Neuronal stem cell (in vitro differentiated cells): ENCODE measurements at regions not wholly inside any gene's neighbourhood (a gene's known extent, or its start where the extent isn't known, plus 50 kb on each side); places are given as distances from the start of the nearest gene placed in this dataset.

Source experiments
- DNase-seq: peaks from one replicate; pipeline ENCODE4 v3.0.0-alpha.2; 2013; ENCODE audit warnings: low spot score
- H2AFZ ChIP-seq: one replicate; pipeline ENCODE4 v1.6.1; 2013; ENCODE audit warnings: mild to moderate bottlenecking, low read length, inconsistent platforms
- H2AK5ac ChIP-seq: 2 replicates; pipeline ENCODE4 v1.6.1; 2013; ENCODE audit warnings: low read depth, mild to moderate bottlenecking, inconsistent platforms, low read length, moderate library complexity, mixed read lengths
- H2BK120ac ChIP-seq: 2 replicates; pipeline ENCODE4 v1.6.1; 2013; ENCODE audit warnings: low read depth, mild to moderate bottlenecking, inconsistent platforms, low read length, moderate library complexity, mixed read lengths
- H2BK12ac ChIP-seq: one replicate; pipeline ENCODE4 v1.6.1; 2013; ENCODE audit warnings: low read length, inconsistent platforms
- H2BK15ac ChIP-seq: 2 replicates; pipeline ENCODE4 v1.6.1; 2013; ENCODE audit warnings: mild to moderate bottlenecking, low read length, inconsistent platforms, mixed read lengths
- H2BK5ac ChIP-seq: one replicate; pipeline ENCODE4 v1.6.1; 2013; ENCODE audit warnings: inconsistent platforms, mild to moderate bottlenecking, low read length, moderate library complexity
- H3K14ac ChIP-seq: one replicate; pipeline ENCODE4 v1.6.1; 2013; ENCODE audit warnings: low read length, inconsistent platforms
- H3K18ac ChIP-seq: 2 replicates; pipeline ENCODE4 v1.6.1; 2013; ENCODE audit warnings: low read length, inconsistent platforms
- H3K23ac ChIP-seq: 2 replicates; pipeline ENCODE4 v1.6.1; 2013; ENCODE audit warnings: low read depth, mild to moderate bottlenecking, mixed read lengths, low read length, inconsistent platforms; ENCODE audit not compliant: poor library complexity
- H3K27ac ChIP-seq: replicated peaks from 3 replicates; pipeline ENCODE4 v1.5.1; 2013; ENCODE audit warnings: low read length, inconsistent platforms
- H3K27me3 ChIP-seq, 3 experiments: 2 replicates each; pipeline ENCODE4 v1.6.1; 2013; ENCODE audit warnings: low read length in 3 of 3, mild to moderate bottlenecking in 2 of 3, inconsistent platforms in 1 of 3, low read depth in 1 of 3, mixed read lengths in 1 of 3, moderate library complexity in 1 of 3; ENCODE audit not compliant: control insufficient read depth in 3 of 3, insufficient read depth in 3 of 3
- H3K36me3 ChIP-seq, 2 donors: replicated peaks in 1 of 2; 2 replicates each; pipeline ENCODE4 v1.6.1; 2013; ENCODE audit warnings: low read length in 2 of 2; ENCODE audit not compliant: control insufficient read depth in 2 of 2, insufficient read depth in 2 of 2
- H3K4ac ChIP-seq: 2 replicates; pipeline ENCODE4 v1.6.1; 2013; ENCODE audit warnings: inconsistent platforms, mild to moderate bottlenecking, low read length, moderate library complexity
- H3K4me1 ChIP-seq, 2 donors: 1 replicate in 1 of 2; 2 replicates in 1 of 2; pipeline ENCODE4 v1.6.1; 2013; ENCODE audit warnings: low read length in 2 of 2, low read depth in 1 of 2; ENCODE audit not compliant: control insufficient read depth in 2 of 2, insufficient read depth in 1 of 2
- H3K4me2 ChIP-seq: one replicate; pipeline ENCODE4 v1.6.1; 2013; ENCODE audit warnings: mild to moderate bottlenecking, low read length, inconsistent platforms; ENCODE audit not compliant: insufficient read depth, poor library complexity, severe bottlenecking
- H3K4me3 ChIP-seq, 2 donors: 2 replicates each; pipeline ENCODE4 v1.5.1; 2013; ENCODE audit warnings: low read length in 2 of 2, mild to moderate bottlenecking in 2 of 2, inconsistent platforms in 1 of 2, moderate library complexity in 1 of 2
- H3K79me1 ChIP-seq: one replicate; pipeline ENCODE4 v1.6.1; 2013; ENCODE audit warnings: low read depth, mild to moderate bottlenecking, inconsistent platforms, low read length, moderate library complexity
- H3K9ac ChIP-seq: one replicate; pipeline ENCODE4 v1.6.1; 2013; ENCODE audit warnings: mild to moderate bottlenecking, low read depth, low read length, inconsistent platforms; ENCODE audit not compliant: poor library complexity
- H3K9me3 ChIP-seq, 2 donors: replicated peaks in 1 of 2; 2 replicates each; pipeline versions ENCODE3 to v1.6.1; 2013; ENCODE audit warnings: low read length in 2 of 2, mild to moderate bottlenecking in 2 of 2, inconsistent platforms in 1 of 2, low read depth in 1 of 2, mixed read lengths in 1 of 2, moderate library complexity in 1 of 2; ENCODE audit not compliant: control insufficient read depth in 2 of 2, insufficient read depth in 1 of 2
- H4K8ac ChIP-seq: one replicate; pipeline ENCODE4 v1.6.1; 2013; ENCODE audit warnings: low read depth, mild to moderate bottlenecking, inconsistent platforms, low read length, moderate library complexity
- H4K91ac ChIP-seq: one replicate; pipeline ENCODE4 v1.6.1; 2013; ENCODE audit warnings: low read length, low read depth, mild to moderate bottlenecking, inconsistent platforms; ENCODE audit not compliant: poor library complexity
- WGBS, 2 donors: extraction: QIAGEN DNeasy Blood & Tissue Kit; methylation state at CpG; one replicate each; pipeline ENCODE4 v1.1.7; 2013; ENCODE audit warnings: missing lambda C conversion rate in 2 of 2, mixed read lengths in 1 of 2; ENCODE audit not compliant: insufficient read length in 2 of 2, insufficient replicate concordance in 1 of 2; ENCODE audit errors: extremely low coverage in 2 of 2; 5-methylcytosine and 5-hydroxymethylcytosine counted together

GRCh38 chr10:84783386-84783785, 455.0 kb downstream of the CCSER2 start:
- no peak overlapping the region for H4K91ac ChIP-seq
- no peak overlapping the region for H3K27ac ChIP-seq
- no peak overlapping the region for H3K9ac ChIP-seq
- H3K9me3 ChIP-seq, result peaks cover 0 to 2% of the 10 kb centered on the region in 2 donors
- peak; percentile 39 for DNase-seq
- H3K18ac ChIP-seq, result no peak overlapping the region
- no peak overlapping the region for H3K4me3 ChIP-seq
- no peak overlapping the region for H2AK5ac ChIP-seq
- no peak overlapping the region for H4K8ac ChIP-seq
- H2BK12ac ChIP-seq, result no peak overlapping the region
- no peaks in the 10 kb centered on the region for H3K27me3 ChIP-seq
- no peaks in the 10 kb centered on the region for H3K36me3 ChIP-seq
- H3K4me1 ChIP-seq, result no peaks in the 10 kb centered on the region
- no peak overlapping the region for H2BK120ac ChIP-seq
- no peak overlapping the region for H2BK15ac ChIP-seq
- H3K14ac ChIP-seq, result no peak overlapping the region
- H3K4me2 ChIP-seq, result no peak overlapping the region
- H2AFZ ChIP-seq, result no peak overlapping the region
- no peaks in the 10 kb centered on the region for H3K79me1 ChIP-seq
- no CpG with 5 or more reads among the region's 1 CpG for WGBS, 2 donors
- no peak overlapping the region for H2BK5ac ChIP-seq
- no peak overlapping the region for H3K23ac ChIP-seq
- no peak overlapping the region for H3K4ac ChIP-seq

DNA sequence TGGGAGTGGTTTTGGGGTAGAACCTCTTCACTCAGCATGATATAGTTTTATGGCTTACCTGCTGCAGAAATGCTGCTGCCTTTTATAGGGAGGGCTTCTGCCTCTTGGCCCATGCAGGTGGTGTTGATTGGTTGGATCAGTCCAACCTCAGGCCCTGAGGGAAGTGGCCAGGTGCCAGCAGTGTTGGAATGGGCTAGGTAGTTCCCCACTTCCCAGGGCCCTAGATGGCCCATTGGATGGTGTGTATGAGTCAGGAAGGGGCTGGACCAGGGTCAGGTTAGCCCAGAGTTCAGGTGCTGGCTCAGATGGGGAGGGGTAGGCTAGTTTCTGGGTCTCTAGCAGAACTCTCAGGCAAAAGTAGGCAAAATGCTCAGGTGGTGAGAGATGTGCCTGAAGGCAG, 455.5 kb downstream of the CCSER2 start:
- Histone ChIP-seq H3K36me3 (no peaks in the 10 kb centered on the region), H2BK120ac (no peak overlapping the region), H2AK5ac (peak overlapping the region; percentile 9), H3K27ac (no peak overlapping the region), H3K9ac (no peak overlapping the region), H3K4me3 (no peak overlapping the region), H2BK5ac (no peak overlapping the region), H4K91ac (no peak overlapping the region), H2BK12ac (no peak overlapping the region), H3K4me2 (no peak overlapping the region), H3K23ac (no peak overlapping the region), H3K27me3 (no peaks in the 10 kb centered on the region), H3K14ac (no peak overlapping the region), H4K8ac (no peak overlapping the region), H3K4ac (no peak overlapping the region), H2BK15ac (no peak overlapping the region), H3K18ac (peak overlapping the region; percentile 30), H3K4me1 (peaks cover 0 to 1% of the 10 kb centered on the region in 2 donors), H3K9me3 (peaks cover 0 to 2% of the 10 kb centered on the region in 2 donors), H2AFZ (no peak overlapping the region), H3K79me1 (no peaks in the 10 kb centered on the region)
- no peak for DNase-seq

GRCh38 chr10:84784749-84785148, 456.4 kb downstream of the CCSER2 start:
- no peak overlapping the region for H3K14ac ChIP-seq
- H4K8ac ChIP-seq, result no peak overlapping the region
- H3K9ac ChIP-seq, result no peak overlapping the region
- H2AFZ ChIP-seq, result no peak overlapping the region
- H3K27me3 ChIP-seq, result no peaks in the 10 kb centered on the region
- peak overlapping the region; percentile 2 for H2BK15ac ChIP-seq
- no peak overlapping the region for H3K4ac ChIP-seq
- no peak overlapping the region for H4K91ac ChIP-seq
- H3K4me2 ChIP-seq, result no peak overlapping the region
- H3K79me1 ChIP-seq, result no peaks in the 10 kb centered on the region
- no peak overlapping the region for H2BK12ac ChIP-seq
- H3K4me1 ChIP-seq, result peaks cover 0 to 3% of the 10 kb centered on the region in 2 donors
- no peak overlapping the region for H2BK120ac ChIP-seq
- H3K9me3 ChIP-seq, result peaks cover 0 to 2% of the 10 kb centered on the region in 2 donors
- H3K27ac ChIP-seq, result no peak overlapping the region
- H3K23ac ChIP-seq, result no peak overlapping the region
- H2BK5ac ChIP-seq, result no peak overlapping the region
- H3K18ac ChIP-seq, result no peak overlapping the region
- DNase-seq, result no peak
- no peak overlapping the region for H2AK5ac ChIP-seq
- no peaks in the 10 kb centered on the region for H3K36me3 ChIP-seq
- H3K4me3 ChIP-seq, result no peak overlapping the region

DNA sequence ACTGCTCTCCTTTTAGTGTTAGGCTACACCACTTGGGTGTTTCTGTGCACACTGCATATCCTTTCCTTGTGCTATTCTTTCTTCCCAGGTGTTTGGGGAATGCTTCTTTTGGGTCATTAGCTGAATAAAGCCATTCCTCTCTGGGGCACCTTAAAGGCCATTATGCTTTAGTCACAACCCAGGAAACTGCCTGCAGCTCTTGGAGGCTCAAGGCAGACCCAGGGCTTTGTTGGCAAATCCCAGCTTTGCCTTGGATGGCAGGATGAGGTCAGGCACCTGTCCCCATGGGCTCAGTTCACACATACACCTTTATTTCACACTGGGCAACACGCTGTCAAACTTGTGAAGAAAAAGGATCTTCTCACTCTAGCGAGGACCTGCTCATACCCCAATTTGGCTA, 460.6 kb downstream of the CCSER2 start:
- H2BK15ac ChIP-seq, result no peak overlapping the region
- H3K9me3 ChIP-seq, result peaks cover 0 to 2% of the 10 kb centered on the region in 2 donors
- H3K27me3 ChIP-seq, result no peaks in the 10 kb centered on the region
- no peak overlapping the region for H4K91ac ChIP-seq
- H3K14ac ChIP-seq, result no peak overlapping the region
- H3K4me1 ChIP-seq, result peaks cover 0 to 3% of the 10 kb centered on the region in 2 donors
- no peak overlapping the region for H4K8ac ChIP-seq
- no peak overlapping the region for H2AFZ ChIP-seq
- H3K79me1 ChIP-seq, result no peaks in the 10 kb centered on the region
- no peak for DNase-seq
- H2BK5ac ChIP-seq, result no peak overlapping the region
- H3K9ac ChIP-seq, result no peak overlapping the region
- no peaks in the 10 kb centered on the region for H3K36me3 ChIP-seq
- H2BK12ac ChIP-seq, result no peak overlapping the region
- H2AK5ac ChIP-seq, result no peak overlapping the region
- no peak overlapping the region for H3K18ac ChIP-seq
- H3K27ac ChIP-seq, result no peak overlapping the region
- no peak overlapping the region for H3K4me3 ChIP-seq
- H3K23ac ChIP-seq, result no peak overlapping the region
- no CpG with 5 or more reads among the region's 2 CpGs for whole genome bisulfite sequencing, 2 donors
- H2BK120ac ChIP-seq, result no peak overlapping the region
- H3K4ac ChIP-seq, result no peak overlapping the region
- no peak overlapping the region for H3K4me2 ChIP-seq
